Spleen (tissue), 7 donors: ENCODE measurements at regions not wholly inside any gene's neighbourhood (a gene's known extent, or its start where the extent isn't known, plus 50 kb on each side); places are given as distances from the start of the nearest gene placed in this dataset.
"Not testable (repeated sequence)": the region's sequence is repeated elsewhere in the genome, so short reads cannot be mapped to it uniquely, and the experiment has no call there.

Experiments
- CTCF ChIP-seq, 11 experiments: fragments of 200-600 bp in 7 of 11; fragments of 450-650 bp in 4 of 11; sonication (generic) in 4 of 11; IDR thresholded peaks in 8 of 11; conservative IDR thresholded peaks in 3 of 11; 1 replicate in 7 of 11; 2 replicates in 4 of 11; pipeline versions ENCODE4 v1.4.0 to v1.8.0; 2016 to 2021; ENCODE audit warnings: antibody characterized with exemption in 11 of 11, inconsistent platforms in 4 of 11, mild to moderate bottlenecking in 1 of 11
- POLR2A ChIP-seq, 3 donors: fragments of 450-650 bp; IDR thresholded peaks; one replicate each; pipeline ENCODE4 v1.5.1; 2017; ENCODE audit warnings: antibody characterized with exemption in 3 of 3, mild to moderate bottlenecking in 1 of 3
- POLR2AphosphoS5 ChIP-seq, 3 donors: sonication (generic); formaldehyde crosslinking; IDR thresholded peaks; one replicate each; pipeline ENCODE4 v1.5.1; 2017; ENCODE audit warnings: antibody characterized with exemption in 3 of 3
- donor health status: DM: no; HTN: no; CAD: no; lungs with moderate emphysema.
- donor health status: DM: no; HTN: no; CAD: no.
- donor health status: DM: no; HTN: no; CAD: no.

GRCh38 chr17:83172099-83172498, 92.7 kb downstream of the METRNL start:
- not testable (repeated sequence) for TF ChIP-seq POLR2AphosphoS5 (IDR thresholded peaks at IDR 0.05); CTCF (IDR thresholded peaks at IDR 0.05 in 8 of 11, conservative IDR thresholded peaks at IDR 0.05 in 3 of 11); POLR2A (IDR thresholded peaks at IDR 0.05)
